ENCODE measurements at regions not wholly inside any gene's neighbourhood (a gene's known extent, or its start where the extent isn't known, plus 50 kb on each side); places are given as distances from the start of the nearest gene placed in this dataset.

DNA sequence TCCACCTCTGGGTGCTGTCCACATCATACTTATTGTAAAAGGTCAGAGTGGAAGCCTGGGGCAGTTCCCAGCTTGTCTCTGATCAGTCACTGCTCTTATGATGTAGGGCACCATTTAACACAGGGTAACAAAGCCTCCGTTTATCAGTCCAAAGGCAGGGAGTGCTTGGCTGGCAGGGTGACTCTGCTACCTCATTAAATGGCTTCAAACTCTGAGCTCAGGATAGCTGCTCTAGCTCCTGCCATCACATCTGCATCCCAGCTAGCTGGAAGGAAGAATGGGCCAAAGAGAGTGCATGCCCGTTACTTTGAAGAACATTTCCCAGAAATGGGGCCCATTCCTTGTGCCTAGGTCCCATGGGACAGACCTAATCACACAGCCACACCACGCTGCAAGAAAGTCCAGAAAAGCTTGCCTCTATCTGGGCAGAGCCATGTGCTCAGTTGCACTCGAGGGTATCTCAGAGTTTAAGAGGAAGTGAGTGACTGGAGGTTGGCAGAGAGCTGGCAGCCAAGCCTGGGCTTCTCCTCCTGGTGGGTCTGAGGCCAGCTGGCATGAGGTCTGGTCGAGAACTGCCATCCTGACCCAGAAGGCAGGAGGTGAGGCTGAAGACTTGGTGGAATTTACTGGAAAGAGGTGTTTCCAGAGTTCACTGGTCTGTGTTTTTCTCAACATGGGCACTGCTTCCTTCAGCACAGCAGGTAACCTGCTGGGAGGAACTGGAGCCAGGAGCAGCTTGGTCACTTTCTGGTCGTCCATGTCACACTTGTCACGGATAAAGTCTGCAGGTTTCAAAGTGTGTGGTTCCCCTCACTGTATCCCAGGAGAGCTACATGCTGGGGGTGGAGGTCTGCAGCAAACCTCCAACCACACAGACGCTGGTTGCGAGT is 935.7 kb downstream of the BRD1 start:
- TF ChIP-seq POLR2AphosphoS5 (IDR thresholded peaks at IDR 0.05; ENCODE audit: low read depth) = no peak
- TF ChIP-seq, protein P1, sequence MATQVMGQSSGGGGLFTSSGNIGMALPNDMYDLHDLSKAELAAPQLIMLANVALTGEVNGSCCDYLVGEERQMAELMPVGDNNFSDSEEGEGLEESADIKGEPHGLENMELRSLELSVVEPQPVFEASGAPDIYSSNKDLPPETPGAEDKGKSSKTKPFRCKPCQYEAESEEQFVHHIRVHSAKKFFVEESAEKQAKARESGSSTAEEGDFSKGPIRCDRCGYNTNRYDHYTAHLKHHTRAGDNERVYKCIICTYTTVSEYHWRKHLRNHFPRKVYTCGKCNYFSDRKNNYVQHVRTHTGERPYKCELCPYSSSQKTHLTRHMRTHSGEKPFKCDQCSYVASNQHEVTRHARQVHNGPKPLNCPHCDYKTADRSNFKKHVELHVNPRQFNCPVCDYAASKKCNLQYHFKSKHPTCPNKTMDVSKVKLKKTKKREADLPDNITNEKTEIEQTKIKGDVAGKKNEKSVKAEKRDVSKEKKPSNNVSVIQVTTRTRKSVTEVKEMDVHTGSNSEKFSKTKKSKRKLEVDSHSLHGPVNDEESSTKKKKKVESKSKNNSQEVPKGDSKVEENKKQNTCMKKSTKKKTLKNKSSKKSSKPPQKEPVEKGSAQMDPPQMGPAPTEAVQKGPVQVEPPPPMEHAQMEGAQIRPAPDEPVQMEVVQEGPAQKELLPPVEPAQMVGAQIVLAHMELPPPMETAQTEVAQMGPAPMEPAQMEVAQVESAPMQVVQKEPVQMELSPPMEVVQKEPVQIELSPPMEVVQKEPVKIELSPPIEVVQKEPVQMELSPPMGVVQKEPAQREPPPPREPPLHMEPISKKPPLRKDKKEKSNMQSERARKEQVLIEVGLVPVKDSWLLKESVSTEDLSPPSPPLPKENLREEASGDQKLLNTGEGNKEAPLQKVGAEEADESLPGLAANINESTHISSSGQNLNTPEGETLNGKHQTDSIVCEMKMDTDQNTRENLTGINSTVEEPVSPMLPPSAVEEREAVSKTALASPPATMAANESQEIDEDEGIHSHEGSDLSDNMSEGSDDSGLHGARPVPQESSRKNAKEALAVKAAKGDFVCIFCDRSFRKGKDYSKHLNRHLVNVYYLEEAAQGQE (IDR thresholded peaks at IDR 0.05; ENCODE audit: unreplicated experiment) = no peak
- no peak for TF ChIP-seq CREB1 (CRISPR knock-in tag; IDR thresholded peaks at IDR 0.05; ENCODE audit: low read depth)
- TF ChIP-seq, protein P2, sequence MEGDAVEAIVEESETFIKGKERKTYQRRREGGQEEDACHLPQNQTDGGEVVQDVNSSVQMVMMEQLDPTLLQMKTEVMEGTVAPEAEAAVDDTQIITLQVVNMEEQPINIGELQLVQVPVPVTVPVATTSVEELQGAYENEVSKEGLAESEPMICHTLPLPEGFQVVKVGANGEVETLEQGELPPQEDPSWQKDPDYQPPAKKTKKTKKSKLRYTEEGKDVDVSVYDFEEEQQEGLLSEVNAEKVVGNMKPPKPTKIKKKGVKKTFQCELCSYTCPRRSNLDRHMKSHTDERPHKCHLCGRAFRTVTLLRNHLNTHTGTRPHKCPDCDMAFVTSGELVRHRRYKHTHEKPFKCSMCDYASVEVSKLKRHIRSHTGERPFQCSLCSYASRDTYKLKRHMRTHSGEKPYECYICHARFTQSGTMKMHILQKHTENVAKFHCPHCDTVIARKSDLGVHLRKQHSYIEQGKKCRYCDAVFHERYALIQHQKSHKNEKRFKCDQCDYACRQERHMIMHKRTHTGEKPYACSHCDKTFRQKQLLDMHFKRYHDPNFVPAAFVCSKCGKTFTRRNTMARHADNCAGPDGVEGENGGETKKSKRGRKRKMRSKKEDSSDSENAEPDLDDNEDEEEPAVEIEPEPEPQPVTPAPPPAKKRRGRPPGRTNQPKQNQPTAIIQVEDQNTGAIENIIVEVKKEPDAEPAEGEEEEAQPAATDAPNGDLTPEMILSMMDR (conservative IDR thresholded peaks at IDR 0.05; ENCODE audit: low read depth in 2 of 2) = no peak
- no peak for TF ChIP-seq EZH2 (IDR thresholded peaks at IDR 0.05; ENCODE audit: low read depth, unreplicated experiment)
- TF ChIP-seq EZH2phosphoT487 (IDR thresholded peaks at IDR 0.05; ENCODE audit: unreplicated experiment) = no peak

Data from GM23338 (cell line).